DOHH2 (cell line): ENCODE measurements at regions not wholly inside any gene's neighbourhood (a gene's known extent, or its start where the extent isn't known, plus 50 kb on each side); places are given as distances from the start of the nearest gene placed in this dataset.

Experiments
- H3F3A ChIP-seq: fragments of 200-600 bp; sonication (generic), shearing (Covaris generic); 2 replicates; pipeline ENCODE4 v1.6.0; 2016; ENCODE audit warnings: antibody characterized with exemption, mild to moderate bottlenecking; ENCODE audit not compliant: control insufficient read depth, insufficient read depth
- H3K27ac ChIP-seq: fragments of 200-600 bp; sonication (generic); 2 replicates; pipeline ENCODE4 v1.5.1; 2014; ENCODE audit warnings: low read depth, mild to moderate bottlenecking, low read length, moderate library complexity
- H3K27me3 ChIP-seq: fragments of 200-600 bp; sonication (generic); 2 replicates; pipeline ENCODE4 v1.6.1; 2014; ENCODE audit warnings: mild to moderate bottlenecking, low read length, mixed read lengths; ENCODE audit not compliant: control insufficient read depth
- H3K36me3 ChIP-seq: fragments of 200-600 bp; sonication (generic); 2 replicates; pipeline ENCODE4 v1.6.1; 2014; ENCODE audit warnings: mild to moderate bottlenecking, low read length, moderate library complexity, mixed read lengths; ENCODE audit not compliant: control insufficient read depth
- H3K4me1 ChIP-seq: fragments of 200-600 bp; sonication (generic); 2 replicates; pipeline ENCODE4 v1.6.1; 2014; ENCODE audit warnings: mild to moderate bottlenecking, low read length, mixed read lengths; ENCODE audit not compliant: control insufficient read depth
- H3K4me2 ChIP-seq: fragments of 200-600 bp; sonication (generic); 2 replicates; pipeline ENCODE4 v1.6.0; 2014; ENCODE audit warnings: mild to moderate bottlenecking, low read length, moderate library complexity
- H3K4me3 ChIP-seq: fragments of 200-600 bp; sonication (generic); 2 replicates; pipeline ENCODE4 v1.5.1; 2014; ENCODE audit warnings: mild to moderate bottlenecking, low read length, mixed read lengths
- H3K79me2 ChIP-seq: fragments of 200-600 bp; sonication (generic); 2 replicates; pipeline ENCODE4 v1.6.1; 2014; ENCODE audit warnings: mild to moderate bottlenecking, low read length, mixed read lengths; ENCODE audit not compliant: control insufficient read depth
- H3K9me2 ChIP-seq: fragments of 200-600 bp; sonication (generic); replicated peaks from 2 replicates; pipeline ENCODE4 v1.6.1; 2014; ENCODE audit warnings: mild to moderate bottlenecking, low read length, mixed read lengths; ENCODE audit not compliant: control insufficient read depth
- H3K9me3 ChIP-seq: fragments of 200-600 bp; sonication (generic); 2 replicates; pipeline ENCODE4 v1.6.1; 2014; ENCODE audit warnings: antibody characterized with exemption, low read length, mixed read lengths; ENCODE audit not compliant: control insufficient read depth, insufficient read depth
- H4K20me1 ChIP-seq: fragments of 200-600 bp; sonication (generic); 2 replicates; pipeline ENCODE4 v1.6.0; 2014; ENCODE audit warnings: low read depth, mild to moderate bottlenecking, antibody characterized with exemption, low read length, moderate library complexity; ENCODE audit not compliant: control insufficient read depth, insufficient read depth
- CTCF ChIP-seq: fragments of 200-600 bp; sonication (generic); IDR thresholded peaks from one replicate; pipeline ENCODE4 v1.5.1; 2014; ENCODE audit warnings: antibody characterized with exemption, mild to moderate bottlenecking, low read depth, low read length; ENCODE audit not compliant: poor library complexity, severe bottlenecking
- EZH2phosphoT487 ChIP-seq: fragments of 200-600 bp; sonication (generic); IDR thresholded peaks from 2 replicates; pipeline ENCODE4 v1.6.1; 2017; ENCODE audit warnings: borderline replicate concordance, mild to moderate bottlenecking, antibody characterized with exemption, low read length, moderate library complexity, mixed read lengths

- no peaks in the 10 kb centered on the region for H3K9me3 ChIP-seq
- no peaks in the 10 kb centered on the region for H4K20me1 ChIP-seq
- no peaks in the 10 kb centered on the region for H3K36me3 ChIP-seq
- no peak for TF ChIP-seq EZH2phosphoT487
- no peak for TF ChIP-seq CTCF
- H3K9me2 ChIP-seq: no peaks in the 10 kb centered on the region
- no peaks in the 10 kb centered on the region for H3K4me1 ChIP-seq
- H3K27ac ChIP-seq: no peak overlapping the region
- no peaks in the 10 kb centered on the region for H3K27me3 ChIP-seq
- no peak overlapping the region for H3K4me2 ChIP-seq
- H3K79me2 ChIP-seq: no peaks in the 10 kb centered on the region
- H3K4me3 ChIP-seq: no peak overlapping the region
- H3F3A ChIP-seq: no peaks in the 10 kb centered on the region
Observed at GRCh38 chr7:7017707-7018280, 164.6 kb upstream of the C1GALT1 start.

GRCh38 chr7:7018290-7018689 is 164.1 kb upstream of the C1GALT1 start:
- TF ChIP-seq CTCF (no peak), EZH2phosphoT487 (no peak)
- H3K4me2 ChIP-seq: no peak overlapping the region

GRCh38 chr7:7032221-7032620 is 150.1 kb upstream of the C1GALT1 start:
- H3K79me2 ChIP-seq: no peaks in the 10 kb centered on the region
- H3K27me3 ChIP-seq: no peaks in the 10 kb centered on the region
- no peaks in the 10 kb centered on the region for H3F3A ChIP-seq
- H3K9me3 ChIP-seq: no peaks in the 10 kb centered on the region
- no peaks in the 10 kb centered on the region for H3K4me1 ChIP-seq
- no peaks in the 10 kb centered on the region for H4K20me1 ChIP-seq
- no peaks in the 10 kb centered on the region for H3K36me3 ChIP-seq
- no peaks in the 10 kb centered on the region for H3K9me2 ChIP-seq
- TF ChIP-seq EZH2phosphoT487 (no peak), CTCF (no peak)
- H3K4me3 ChIP-seq: no peak overlapping the region
- H3K4me2 ChIP-seq: no peak overlapping the region
- H3K27ac ChIP-seq: no peak overlapping the region

More at GRCh38 chr7:7018290-7018689, 164.1 kb upstream of the C1GALT1 start:
- Histone ChIP-seq H3F3A (no peaks in the 10 kb centered on the region), H3K79me2 (no peaks in the 10 kb centered on the region), H3K4me1 (no peaks in the 10 kb centered on the region), H3K27ac (no peak overlapping the region), H3K27me3 (no peaks in the 10 kb centered on the region), H4K20me1 (no peaks in the 10 kb centered on the region), H3K4me3 (no peak overlapping the region), H3K36me3 (no peaks in the 10 kb centered on the region), H3K9me3 (no peaks in the 10 kb centered on the region), H3K9me2 (no peaks in the 10 kb centered on the region)

- H3K79me2 ChIP-seq: no peaks in the 10 kb centered on the region
Observed at GRCh38 chr7:7035851-7036250, 146.5 kb upstream of the C1GALT1 start.

More at GRCh38 chr7:7035851-7036250, 146.5 kb upstream of the C1GALT1 start:
- H3K27ac ChIP-seq: no peak overlapping the region
- H3F3A ChIP-seq: no peaks in the 10 kb centered on the region
- H3K4me2 ChIP-seq: no peak overlapping the region
- H3K9me2 ChIP-seq: no peaks in the 10 kb centered on the region
- H3K4me3 ChIP-seq: no peak overlapping the region
- no peaks in the 10 kb centered on the region for H3K27me3 ChIP-seq
- TF ChIP-seq CTCF: no peak
- TF ChIP-seq EZH2phosphoT487: no peak
- H4K20me1 ChIP-seq: no peaks in the 10 kb centered on the region
- no peaks in the 10 kb centered on the region for H3K9me3 ChIP-seq
- H3K4me1 ChIP-seq: no peaks in the 10 kb centered on the region
- H3K36me3 ChIP-seq: no peaks in the 10 kb centered on the region
